ENCODE measurements at regions not wholly inside any gene's neighbourhood (a gene's known extent, or its start where the extent isn't known, plus 50 kb on each side); places are given as distances from the start of the nearest gene placed in this dataset.

DNA sequence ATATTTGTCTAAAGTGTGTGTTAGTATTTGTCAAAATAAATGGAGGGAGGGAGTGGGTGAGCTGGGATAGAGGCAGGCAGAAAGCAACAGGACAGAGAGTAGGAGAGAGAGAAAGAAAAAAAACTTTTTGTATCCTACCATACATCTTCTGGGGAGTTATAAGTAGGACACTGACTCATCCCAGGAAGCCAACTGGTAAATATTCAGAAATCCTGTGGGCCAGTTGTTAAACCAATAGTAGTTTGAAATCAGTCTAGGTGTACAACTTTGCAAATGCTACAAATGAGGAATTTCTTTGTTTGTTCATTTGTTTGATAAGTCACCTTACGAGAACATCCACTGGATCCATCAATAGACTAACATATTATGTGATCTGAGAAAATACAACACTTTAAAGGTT lies 980.9 kb downstream of the GATA3 start:
- Histone ChIP-seq H3K4me1 (no peaks in the 10 kb centered on the region), H3K4me3 (replicated peaks in 1 of 3) (no peak overlapping the region), H3K9me3 (no peaks in the 10 kb centered on the region), H3K36me3 (no peaks in the 10 kb centered on the region), H3K27ac (no peak overlapping the region), H3K27me3 (no peaks in the 10 kb centered on the region)
- intact Hi-C loops (cut with DNase I): no loop called here
- DNase-seq: no peak
- no peak for TF ChIP-seq POLR2A (IDR thresholded peaks at IDR 0.05)
- TF ChIP-seq, protein P1, sequence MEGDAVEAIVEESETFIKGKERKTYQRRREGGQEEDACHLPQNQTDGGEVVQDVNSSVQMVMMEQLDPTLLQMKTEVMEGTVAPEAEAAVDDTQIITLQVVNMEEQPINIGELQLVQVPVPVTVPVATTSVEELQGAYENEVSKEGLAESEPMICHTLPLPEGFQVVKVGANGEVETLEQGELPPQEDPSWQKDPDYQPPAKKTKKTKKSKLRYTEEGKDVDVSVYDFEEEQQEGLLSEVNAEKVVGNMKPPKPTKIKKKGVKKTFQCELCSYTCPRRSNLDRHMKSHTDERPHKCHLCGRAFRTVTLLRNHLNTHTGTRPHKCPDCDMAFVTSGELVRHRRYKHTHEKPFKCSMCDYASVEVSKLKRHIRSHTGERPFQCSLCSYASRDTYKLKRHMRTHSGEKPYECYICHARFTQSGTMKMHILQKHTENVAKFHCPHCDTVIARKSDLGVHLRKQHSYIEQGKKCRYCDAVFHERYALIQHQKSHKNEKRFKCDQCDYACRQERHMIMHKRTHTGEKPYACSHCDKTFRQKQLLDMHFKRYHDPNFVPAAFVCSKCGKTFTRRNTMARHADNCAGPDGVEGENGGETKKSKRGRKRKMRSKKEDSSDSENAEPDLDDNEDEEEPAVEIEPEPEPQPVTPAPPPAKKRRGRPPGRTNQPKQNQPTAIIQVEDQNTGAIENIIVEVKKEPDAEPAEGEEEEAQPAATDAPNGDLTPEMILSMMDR (IDR thresholded peaks at IDR 0.05): no peak
- WGBS, 2 donors: 91 to 94% methylated on average over 1 of the region's 1 CpG

DNA sequence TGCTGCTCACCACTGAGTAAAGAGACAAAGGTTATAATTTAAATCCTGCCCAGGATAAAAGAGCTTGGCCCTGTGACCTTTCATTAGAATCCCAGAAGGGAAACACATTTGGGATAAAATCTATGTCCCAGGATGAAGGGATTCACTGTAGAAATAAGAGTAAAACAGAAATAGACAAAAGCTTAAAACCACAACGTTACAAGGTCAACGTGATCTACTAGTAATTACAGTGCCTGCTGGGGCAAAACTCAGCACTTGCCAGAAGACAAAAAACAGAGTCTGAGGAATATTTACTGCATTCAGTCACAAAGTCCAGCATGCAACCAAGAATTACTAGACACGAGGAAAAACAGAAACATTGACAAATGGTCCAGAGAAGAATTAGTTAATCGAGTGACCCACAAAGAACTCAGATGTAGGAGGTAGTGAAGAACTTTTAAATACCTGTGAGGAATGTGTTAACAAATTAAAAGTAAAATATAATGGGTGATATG lies 982.3 kb downstream of the GATA3 start:
- intact Hi-C loops (cut with DNase I): no loop called here
- no peak overlapping the region for H3K27ac ChIP-seq
- no peaks in the 10 kb centered on the region for H3K27me3 ChIP-seq
- no peaks in the 10 kb centered on the region for H3K4me1 ChIP-seq
- H3K9me3 ChIP-seq: no peaks in the 10 kb centered on the region
- H3K4me3 ChIP-seq (replicated peaks in 1 of 3): no peak overlapping the region
- no peak for DNase-seq
- H3K36me3 ChIP-seq: no peaks in the 10 kb centered on the region
- 82 to 86% methylated on average over 4 of the region's 4 CpGs for WGBS, 2 donors
- no peak for TF ChIP-seq POLR2A (IDR thresholded peaks at IDR 0.05)
- TF ChIP-seq, protein P1 (IDR thresholded peaks at IDR 0.05): no peak

DNA sequence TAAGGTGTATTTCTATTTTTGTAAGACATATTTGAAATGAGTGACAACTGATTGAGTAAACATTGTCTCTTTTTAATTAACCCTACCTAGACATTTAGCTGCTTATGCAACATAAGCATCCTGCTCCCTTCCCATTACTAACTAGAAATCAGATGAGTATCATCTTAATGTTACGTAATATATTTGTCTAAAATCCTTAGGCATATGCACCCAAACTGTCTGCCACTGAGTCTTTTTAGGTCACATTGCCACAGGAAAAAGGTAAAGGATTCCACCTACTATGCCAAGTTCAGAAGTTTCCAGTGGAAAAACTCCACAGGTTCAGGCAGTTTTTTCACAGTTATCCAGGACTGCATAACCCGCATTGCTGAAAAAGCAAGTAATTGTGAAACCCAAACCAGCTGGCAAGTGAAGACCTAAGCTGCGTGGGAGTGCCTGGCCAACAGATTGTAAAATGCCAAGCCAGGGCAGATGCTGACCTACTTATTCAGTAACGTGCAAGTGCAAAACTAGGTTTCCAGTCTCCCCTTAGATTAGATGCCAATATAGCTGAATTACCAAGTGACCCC lies 983.7 kb downstream of the GATA3 start:
- Histone ChIP-seq H3K4me1 (no peaks in the 10 kb centered on the region), H3K27ac (no peak overlapping the region), H3K4me3 (replicated peaks in 1 of 3) (no peak overlapping the region), H3K36me3 (no peaks in the 10 kb centered on the region), H3K27me3 (no peaks in the 10 kb centered on the region), H3K9me3 (no peaks in the 10 kb centered on the region)
- DNase-seq: no peak
- 90 to 98% methylated on average over 4 of the region's 4 CpGs for WGBS, 2 donors
- intact Hi-C loops (cut with DNase I): no loop called here
- TF ChIP-seq POLR2A (IDR thresholded peaks at IDR 0.05): no peak

DNA sequence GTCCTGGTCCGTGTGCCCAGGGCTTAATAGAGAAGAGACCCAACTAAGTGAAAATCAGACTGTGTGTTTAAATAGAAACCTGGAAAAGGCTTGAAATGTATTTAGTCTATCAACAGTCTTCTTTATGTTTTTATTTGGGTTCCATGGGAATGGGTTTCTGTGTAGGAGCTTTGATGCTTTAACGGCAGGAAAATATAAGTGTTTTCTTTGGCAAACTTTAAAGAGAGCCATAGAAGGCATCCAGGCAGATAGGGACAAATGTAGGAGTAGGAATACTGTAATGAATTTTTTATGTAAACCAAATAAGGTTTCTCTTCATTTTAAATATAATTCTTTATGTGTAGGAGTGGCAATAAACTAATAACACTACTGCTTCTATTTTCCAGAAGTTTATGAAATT lies 989.0 kb downstream of the GATA3 start:
- Histone ChIP-seq H3K4me3 (replicated peaks in 1 of 3) (no peak overlapping the region), H3K36me3 (no peaks in the 10 kb centered on the region), H3K27me3 (no peaks in the 10 kb centered on the region), H3K4me1 (no peaks in the 10 kb centered on the region), H3K27ac (no peak overlapping the region), H3K9me3 (no peaks in the 10 kb centered on the region)
- TF ChIP-seq, protein P1 (IDR thresholded peaks at IDR 0.05): no peak
- TF ChIP-seq POLR2A (IDR thresholded peaks at IDR 0.05): no peak
- intact Hi-C loops (cut with DNase I): no loop called here
- 34 to 46% methylated on average over 2 of the region's 2 CpGs for WGBS, 2 donors
- DNase-seq: no peak

DNA sequence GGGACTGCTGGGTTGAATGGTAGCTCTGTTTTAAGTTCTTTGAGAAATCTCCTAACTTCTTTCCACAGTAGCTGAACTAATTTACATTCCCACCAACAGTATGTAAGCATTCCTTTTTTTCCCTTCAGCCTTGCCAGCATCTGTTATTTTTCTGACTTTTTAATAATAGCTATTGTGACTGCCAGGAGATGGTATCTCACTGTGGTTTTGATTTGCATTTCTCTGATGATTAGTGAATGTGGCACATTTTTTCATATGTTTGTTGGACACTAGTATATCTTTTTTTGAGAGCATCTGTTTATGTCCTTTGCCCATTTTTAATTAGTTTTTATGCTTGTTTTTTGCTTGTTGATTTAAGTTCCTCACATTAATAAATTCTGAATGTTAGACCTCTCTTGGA lies 990.8 kb downstream of the GATA3 start:
- Histone ChIP-seq H3K9me3 (no peaks in the 10 kb centered on the region), H3K36me3 (no peaks in the 10 kb centered on the region), H3K27me3 (no peaks in the 10 kb centered on the region), H3K4me1 (no peaks in the 10 kb centered on the region), H3K4me3 (replicated peaks in 1 of 3) (no peak overlapping the region), H3K27ac (no peak overlapping the region)
- no peak for DNase-seq
- TF ChIP-seq POLR2A (IDR thresholded peaks at IDR 0.05): no peak
- TF ChIP-seq, protein P1 (IDR thresholded peaks at IDR 0.05): no peak
- intact Hi-C loops (cut with DNase I): no loop called here

Measured in thyroid gland (tissue), 4 donors.